GM04504 (cell line): ENCODE measurements at regions not wholly inside any gene's neighbourhood (a gene's known extent, or its start where the extent isn't known, plus 50 kb on each side); places are given as distances from the start of the nearest gene placed in this dataset.
A peak's percentile ranks its signal among the peaks of the same experiment; 100 is the strongest.
"Not testable (repeated sequence)": the region's sequence is repeated elsewhere in the genome, so short reads cannot be mapped to it uniquely, and the experiment has no call there.

Experiments
- DNase-seq: peaks from one replicate; pipeline ENCODE4 v3.0.0-alpha.2; 2012; ENCODE audit warnings: low read depth

DNA sequence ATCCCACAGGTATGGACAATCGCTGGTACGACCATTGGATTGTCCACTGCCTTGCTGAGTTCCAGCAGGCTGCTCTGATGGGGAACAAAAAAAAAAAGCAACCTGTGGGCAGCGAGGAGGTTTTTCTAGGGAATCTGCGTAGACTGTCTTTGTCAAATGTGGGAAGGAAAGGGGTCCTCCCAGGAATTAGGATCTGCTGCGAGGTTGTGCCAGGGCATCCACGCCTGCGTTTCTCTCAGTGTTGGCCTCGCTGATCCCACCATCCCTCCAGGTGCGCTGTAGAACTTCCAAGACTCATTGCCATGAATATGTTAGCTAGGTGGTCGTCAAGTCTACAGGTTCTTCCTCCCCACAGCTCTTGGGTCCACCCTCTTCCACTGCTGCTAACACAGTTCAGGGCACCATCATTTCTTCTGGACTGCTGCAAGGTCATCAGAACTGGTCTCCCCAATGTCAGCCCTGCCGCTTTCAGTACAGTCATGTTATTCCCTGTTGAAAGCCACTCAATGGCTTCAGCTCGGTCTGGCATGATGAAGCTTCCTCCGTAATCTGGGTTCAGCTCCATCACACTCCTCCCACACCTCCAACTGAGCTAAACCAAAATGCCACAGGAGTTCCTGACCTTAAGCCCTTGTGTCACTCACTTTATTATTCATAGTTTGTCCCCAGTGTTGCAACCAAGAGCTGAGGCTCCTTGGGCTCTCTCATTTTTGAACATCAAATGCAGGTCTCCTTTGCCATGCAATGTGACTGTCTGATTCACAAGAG lies 79.5 kb upstream of the DMRT1 start:
- no peak for DNase-seq

DNA sequence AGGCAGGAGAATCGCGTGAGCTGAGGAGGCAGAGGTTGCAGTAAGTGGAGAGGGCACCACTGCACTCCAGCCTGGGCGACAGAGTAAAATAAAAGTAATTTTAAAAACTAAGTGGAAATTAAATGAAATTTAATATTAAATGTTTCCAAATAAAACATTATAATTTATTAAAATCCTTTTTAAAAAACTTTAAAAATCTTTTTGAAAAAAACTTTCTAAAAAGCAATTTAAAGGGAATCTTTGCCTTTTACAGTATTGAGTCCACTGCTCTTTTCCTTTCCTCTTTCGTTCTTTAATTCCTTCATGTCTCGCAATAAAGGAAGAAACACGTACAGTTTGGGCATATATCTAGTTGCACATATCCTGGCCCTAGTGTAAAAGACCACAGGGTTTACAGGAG lies 77.8 kb upstream of the DMRT1 start:
- no peak for DNase-seq

DNA sequence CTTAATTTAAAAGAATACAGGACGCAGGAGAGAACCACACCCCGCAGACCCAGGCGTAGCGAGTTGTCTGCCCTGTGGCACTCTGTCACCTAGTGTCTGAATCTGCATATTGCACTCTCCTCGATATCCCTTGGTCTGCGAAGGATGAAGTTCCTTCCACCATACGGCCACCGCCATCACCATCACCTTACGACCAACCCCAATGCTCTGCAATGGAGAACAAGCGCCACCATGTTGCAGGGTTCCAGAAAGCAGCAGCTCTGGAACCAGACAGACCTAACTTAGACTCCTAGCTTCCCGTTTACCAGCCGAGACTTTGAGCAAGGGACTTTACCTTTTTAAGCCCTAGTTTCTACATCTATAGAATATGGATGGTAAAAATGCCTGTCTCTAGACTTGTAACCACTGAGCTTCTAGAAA lies 77.4 kb upstream of the DMRT1 start:
- DNase-seq, result peak; percentile 35

DNA sequence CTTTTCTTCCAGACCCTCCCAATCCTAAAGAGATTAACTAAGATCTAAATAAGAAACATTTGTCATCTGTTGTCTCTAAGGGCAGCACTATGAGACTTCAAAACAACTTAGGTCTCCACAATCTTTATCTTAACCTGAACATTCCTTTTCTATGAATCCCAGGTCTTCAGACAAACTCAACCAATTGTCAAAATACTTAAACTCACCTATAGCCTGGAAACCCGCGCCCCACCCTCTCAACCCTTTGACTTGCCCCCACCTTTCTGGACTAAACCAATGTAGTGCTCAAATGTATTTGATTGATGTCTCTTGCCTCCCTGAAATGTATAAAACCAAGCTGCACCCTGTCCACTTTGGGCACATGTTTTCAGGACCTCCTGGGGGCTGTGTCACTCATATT lies 76.5 kb upstream of the DMRT1 start:
- DNase-seq, result no peak

DNA sequence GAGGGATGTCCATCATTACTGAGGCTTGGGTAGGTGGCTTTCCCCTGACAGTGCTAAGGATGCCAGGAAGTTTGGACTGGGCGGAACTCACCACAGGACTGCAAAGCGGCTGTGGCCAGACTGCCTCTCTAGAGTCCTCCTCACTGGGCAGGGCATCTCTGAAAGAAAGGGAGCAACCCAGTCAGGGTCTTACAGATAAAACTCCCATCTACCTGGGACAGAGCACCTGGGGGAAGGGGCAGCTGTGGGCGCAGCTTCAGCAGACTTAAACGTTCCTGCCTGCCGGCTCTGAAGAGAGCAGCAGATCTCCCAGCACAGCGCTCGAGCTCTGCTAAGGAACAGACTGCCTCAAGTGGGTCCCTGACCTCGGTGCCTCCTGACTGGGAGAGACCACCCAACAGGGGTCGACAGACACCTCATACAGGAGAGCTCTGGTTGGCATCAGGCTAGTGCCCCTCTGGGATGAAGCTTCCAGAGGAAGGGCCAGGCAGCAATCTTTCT lies 74.4 kb upstream of the DMRT1 start:
- not testable (repeated sequence) for DNase-seq

DNA sequence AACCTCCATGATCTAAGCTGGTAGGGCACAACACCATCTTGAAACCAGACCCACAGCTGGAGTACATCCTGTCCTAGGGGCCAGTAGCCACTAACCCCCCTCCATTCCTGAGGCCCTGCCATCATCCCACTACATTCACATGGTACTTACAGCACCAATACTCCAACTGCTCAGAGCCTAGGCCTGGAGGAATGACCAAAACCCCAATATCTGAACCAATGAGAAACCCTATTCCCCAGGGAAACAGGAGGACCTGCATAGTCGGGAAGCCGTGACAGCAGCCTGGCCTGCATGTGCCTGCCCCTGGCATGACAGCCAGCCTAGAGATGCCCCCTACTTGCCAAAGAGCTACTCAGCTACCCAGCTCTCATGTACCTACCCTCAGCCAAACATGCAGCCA lies 65.4 kb upstream of the DMRT1 start:
- DNase-seq, result no peak

DNA sequence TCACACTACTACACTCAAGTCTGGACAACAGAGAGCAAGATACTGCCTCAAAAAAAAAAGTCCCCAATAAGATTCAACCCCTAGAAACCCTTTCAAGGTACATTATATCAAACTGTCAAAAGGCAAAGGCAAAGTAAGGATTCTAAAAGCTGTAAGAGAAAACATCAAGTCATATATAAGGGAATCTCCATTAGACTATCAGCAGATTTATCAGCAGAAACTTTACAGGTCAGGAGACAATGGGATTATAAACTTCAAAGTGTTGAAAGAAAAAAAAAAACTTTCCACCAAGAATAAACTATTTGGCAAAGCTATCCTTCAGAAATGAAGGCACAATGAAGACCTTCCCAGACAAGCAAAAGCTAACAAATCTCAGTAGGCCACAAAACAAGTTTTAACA lies 63.5 kb upstream of the DMRT1 start:
- DNase-seq, result no peak

DNA sequence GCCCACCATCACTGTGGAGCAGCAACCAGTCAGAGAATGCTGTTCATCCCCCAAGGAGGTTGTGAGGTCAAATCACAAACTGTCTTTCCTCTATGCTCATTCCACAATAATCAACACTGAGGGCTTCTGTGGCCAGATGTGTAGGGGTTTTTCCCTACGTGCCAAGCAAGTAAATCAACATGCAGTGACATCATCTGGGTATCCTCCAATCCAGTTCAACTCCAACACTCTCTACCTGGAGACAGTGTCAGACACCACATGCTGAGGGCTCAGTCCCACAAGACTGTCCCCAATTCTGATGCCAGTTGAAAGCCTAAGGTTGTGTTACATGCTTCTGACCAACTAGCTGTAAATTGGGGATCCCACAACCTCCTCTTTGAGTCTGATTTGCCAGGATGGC lies 57.3 kb upstream of the DMRT1 start:
- no peak for DNase-seq

DNA sequence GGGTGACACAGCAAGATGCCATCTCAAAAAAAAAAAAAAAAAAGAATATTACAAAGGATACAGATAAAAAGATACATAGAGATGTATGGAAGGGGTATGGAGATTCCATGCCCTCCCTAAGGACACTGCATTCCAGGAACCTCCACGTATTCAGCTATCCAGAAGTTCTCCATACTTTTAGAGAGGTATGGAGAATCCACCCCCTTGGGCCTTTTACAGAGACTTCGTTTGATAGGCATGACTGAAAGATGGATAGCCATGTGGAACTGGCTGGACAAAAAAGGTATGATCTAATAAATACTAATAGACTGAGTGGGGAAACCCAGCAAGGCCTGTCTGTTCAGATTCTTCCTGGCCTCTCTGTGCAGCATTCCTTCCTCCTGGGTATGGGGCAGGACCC lies 56.6 kb upstream of the DMRT1 start:
- no peak for DNase-seq

DNA sequence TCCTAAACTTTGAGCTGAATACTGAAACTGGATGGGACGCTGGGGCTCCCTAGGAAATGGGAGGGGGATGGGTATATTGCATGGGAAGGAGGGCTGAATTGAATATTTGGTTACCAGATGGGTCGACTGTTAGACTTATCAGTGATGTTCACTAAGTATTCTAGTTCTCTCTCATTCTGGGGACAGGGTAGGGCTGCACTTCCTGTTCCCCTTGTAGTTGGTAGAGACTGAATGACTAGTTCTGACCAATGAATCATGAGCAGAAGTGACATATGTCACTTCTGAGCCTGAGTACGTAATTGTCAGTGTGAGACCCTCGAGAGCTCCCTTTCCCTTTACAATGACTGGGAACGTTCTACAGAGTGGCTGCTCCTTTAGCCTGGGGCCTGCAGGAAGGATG lies 55.5 kb upstream of the DMRT1 start:
- no peak for DNase-seq

DNA sequence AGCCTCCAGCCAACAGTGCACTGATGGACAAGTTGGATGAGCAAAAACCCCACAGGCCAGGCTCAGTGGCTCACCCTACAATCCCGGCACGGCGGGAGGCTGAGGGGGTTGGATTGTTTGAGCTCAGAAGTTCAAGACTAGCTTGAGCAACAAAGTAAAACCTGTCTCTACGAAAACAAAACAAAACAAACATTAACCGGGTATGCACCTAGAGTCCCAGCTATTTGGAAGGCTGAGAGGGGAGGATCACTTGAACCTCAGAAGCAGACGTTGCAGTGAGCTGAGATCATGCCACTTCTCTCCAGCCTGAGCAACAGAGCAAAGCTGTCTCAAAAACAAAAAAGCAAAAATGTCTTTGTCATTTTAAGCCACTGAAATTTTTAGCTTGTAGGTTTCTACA lies 55.1 kb upstream of the DMRT1 start:
- no peak for DNase-seq

DNA sequence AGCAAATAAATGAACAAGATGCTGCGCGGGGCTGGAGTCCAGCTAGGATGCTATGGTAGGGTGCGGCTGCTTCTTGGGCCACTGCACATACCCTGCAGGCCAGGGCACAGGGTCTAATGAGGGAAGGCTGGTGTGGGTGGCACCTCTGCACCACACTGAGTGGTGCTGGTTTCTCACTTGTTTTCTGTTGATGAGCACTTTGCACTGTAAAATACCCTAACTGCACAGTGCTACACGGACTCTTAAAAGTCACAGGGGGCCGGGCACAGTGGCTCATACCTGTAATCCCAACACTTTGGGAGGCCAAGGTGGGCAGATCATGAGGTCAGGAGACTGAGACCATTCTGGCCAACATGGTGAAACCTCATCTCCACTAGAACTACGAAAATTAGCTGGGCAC lies 52.7 kb upstream of the DMRT1 start:
- no peak for DNase-seq
